OCI-LY1 (cell line): ENCODE measurements at regions not wholly inside any gene's neighbourhood (a gene's known extent, or its start where the extent isn't known, plus 50 kb on each side); places are given as distances from the start of the nearest gene placed in this dataset.

Experiments used
- H2AFZ ChIP-seq: fragments of 200-600 bp; sonication (generic), shearing (Covaris generic); 2 replicates; pipeline ENCODE4 v1.6.0; 2014; ENCODE audit warnings: antibody characterized with exemption, mild to moderate bottlenecking, low read length
- H3F3A ChIP-seq: fragments of 200-600 bp; sonication (generic), shearing (Covaris generic); 2 replicates; pipeline ENCODE4 v1.6.0; 2014; ENCODE audit warnings: mild to moderate bottlenecking, antibody characterized with exemption, low read length, moderate library complexity; ENCODE audit not compliant: insufficient read depth
- H3K27ac ChIP-seq: fragments of 200-600 bp; sonication (generic); 2 replicates; pipeline ENCODE4 v1.5.1; 2014; ENCODE audit warnings: low read length, mixed run types, mild to moderate bottlenecking, low read depth; ENCODE audit not compliant: poor library complexity, severe bottlenecking
- H3K27me3 ChIP-seq: fragments of 200-600 bp; sonication (generic); 2 replicates; pipeline ENCODE4 v1.6.0; 2014; ENCODE audit warnings: antibody characterized with exemption, mild to moderate bottlenecking, low read length, moderate library complexity; ENCODE audit not compliant: insufficient read depth
- H3K36me3 ChIP-seq: fragments of 200-600 bp; sonication (generic); 2 replicates; pipeline ENCODE4 v1.6.1; 2014; ENCODE audit warnings: mild to moderate bottlenecking, antibody characterized with exemption, low read length, moderate library complexity, mixed read lengths; ENCODE audit not compliant: insufficient read depth
- H3K4me1 ChIP-seq: fragments of 200-600 bp; sonication (generic); 2 replicates; pipeline ENCODE4 v1.5.1; 2014; ENCODE audit warnings: mild to moderate bottlenecking, low read length, moderate library complexity; ENCODE audit not compliant: insufficient read depth, severe bottlenecking
- H3K4me2 ChIP-seq: fragments of 200-600 bp; sonication (generic), shearing (Covaris generic); 2 replicates; pipeline ENCODE4 v1.6.1; 2014; ENCODE audit warnings: low read length
- H3K4me3 ChIP-seq: fragments of 200-600 bp; sonication (generic); 2 replicates; pipeline ENCODE4 v1.5.1; 2014; ENCODE audit warnings: low read length, low read depth, mild to moderate bottlenecking, mixed read lengths; ENCODE audit not compliant: poor library complexity, severe bottlenecking
- H3K79me2 ChIP-seq: fragments of 200-600 bp; shearing (Covaris generic); 2 replicates; pipeline ENCODE4 v1.6.1; 2016; ENCODE audit warnings: mixed run types, low read length, mixed read lengths; ENCODE audit not compliant: insufficient read depth
- H3K9ac ChIP-seq: fragments of 200-600 bp; sonication (generic), shearing (Covaris generic); 2 replicates; pipeline ENCODE4 v1.6.1; 2014; ENCODE audit warnings: mild to moderate bottlenecking, low read length, mixed read lengths
- H3K9me2 ChIP-seq: fragments of 200-600 bp; sonication (generic), shearing (Covaris generic); 2 replicates; pipeline ENCODE4 v1.6.1; 2014; ENCODE audit warnings: low read depth, mild to moderate bottlenecking, low read length, mixed read lengths
- H3K9me3 ChIP-seq: fragments of 200-600 bp; shearing (Covaris generic); 2 replicates; pipeline ENCODE4 v1.6.1; 2014; ENCODE audit warnings: low read length, mixed read lengths
- H4K20me1 ChIP-seq: fragments of 200-600 bp; sonication (generic), shearing (Covaris generic); 2 replicates; pipeline ENCODE4 v1.6.0; 2016; ENCODE audit warnings: mild to moderate bottlenecking, low read length; ENCODE audit not compliant: insufficient read depth
- EZH2 ChIP-seq: fragments of 200-600 bp; sonication (generic), shearing (Covaris generic); IDR thresholded peaks from 2 replicates; pipeline ENCODE4 v1.8.0; 2017; ENCODE audit warnings: borderline replicate concordance, mixed run types, mild to moderate bottlenecking, antibody characterized with exemption, low read length, moderate library complexity, mixed read lengths
- TF ChIP-seq, protein P1 (sequence below): fragments of 200-600 bp; sonication (generic), shearing (Covaris generic); IDR thresholded peaks from 2 replicates; pipeline ENCODE4 v1.5.1; 2017; ENCODE audit warnings: mild to moderate bottlenecking, antibody characterized with exemption, low read length, moderate library complexity, mixed read lengths

- no peaks in the 10 kb centered on the region for H3F3A ChIP-seq
- H3K36me3 ChIP-seq = no peaks in the 10 kb centered on the region
- H3K9me2 ChIP-seq = no peaks in the 10 kb centered on the region
- H3K27me3 ChIP-seq = no peaks in the 10 kb centered on the region
- H3K9me3 ChIP-seq = no peaks in the 10 kb centered on the region
- H3K9ac ChIP-seq = no peak overlapping the region
- H3K79me2 ChIP-seq = no peaks in the 10 kb centered on the region
- no peak overlapping the region for H3K4me3 ChIP-seq
- H3K4me1 ChIP-seq = peaks cover 12% of the 10 kb centered on the region
- H2AFZ ChIP-seq = no peak overlapping the region
- no peak for TF ChIP-seq EZH2
- TF ChIP-seq, protein P1, sequence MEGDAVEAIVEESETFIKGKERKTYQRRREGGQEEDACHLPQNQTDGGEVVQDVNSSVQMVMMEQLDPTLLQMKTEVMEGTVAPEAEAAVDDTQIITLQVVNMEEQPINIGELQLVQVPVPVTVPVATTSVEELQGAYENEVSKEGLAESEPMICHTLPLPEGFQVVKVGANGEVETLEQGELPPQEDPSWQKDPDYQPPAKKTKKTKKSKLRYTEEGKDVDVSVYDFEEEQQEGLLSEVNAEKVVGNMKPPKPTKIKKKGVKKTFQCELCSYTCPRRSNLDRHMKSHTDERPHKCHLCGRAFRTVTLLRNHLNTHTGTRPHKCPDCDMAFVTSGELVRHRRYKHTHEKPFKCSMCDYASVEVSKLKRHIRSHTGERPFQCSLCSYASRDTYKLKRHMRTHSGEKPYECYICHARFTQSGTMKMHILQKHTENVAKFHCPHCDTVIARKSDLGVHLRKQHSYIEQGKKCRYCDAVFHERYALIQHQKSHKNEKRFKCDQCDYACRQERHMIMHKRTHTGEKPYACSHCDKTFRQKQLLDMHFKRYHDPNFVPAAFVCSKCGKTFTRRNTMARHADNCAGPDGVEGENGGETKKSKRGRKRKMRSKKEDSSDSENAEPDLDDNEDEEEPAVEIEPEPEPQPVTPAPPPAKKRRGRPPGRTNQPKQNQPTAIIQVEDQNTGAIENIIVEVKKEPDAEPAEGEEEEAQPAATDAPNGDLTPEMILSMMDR = no peak
- no peak overlapping the region for H3K27ac ChIP-seq
- H3K4me2 ChIP-seq = no peak overlapping the region
- H4K20me1 ChIP-seq = no peaks in the 10 kb centered on the region
Observed at GRCh38 chr5:56449071-56449640, 216.0 kb upstream of the ANKRD55 start.

GRCh38 chr5:56447656-56448055 lies 214.5 kb upstream of the ANKRD55 start:
- no peaks in the 10 kb centered on the region for H3K27me3 ChIP-seq
- H3K4me2 ChIP-seq = no peak overlapping the region
- no peak overlapping the region for H3K9ac ChIP-seq
- H3K4me3 ChIP-seq = no peak overlapping the region
- no peaks in the 10 kb centered on the region for H3K9me2 ChIP-seq
- no peaks in the 10 kb centered on the region for H3K36me3 ChIP-seq
- no peak overlapping the region for H3K27ac ChIP-seq
- no peak overlapping the region for H2AFZ ChIP-seq
- no peaks in the 10 kb centered on the region for H4K20me1 ChIP-seq
- H3K79me2 ChIP-seq = no peaks in the 10 kb centered on the region
- no peaks in the 10 kb centered on the region for H3F3A ChIP-seq
- no peak for TF ChIP-seq EZH2
- TF ChIP-seq, protein P1 = no peak
- H3K4me1 ChIP-seq = peaks cover 12% of the 10 kb centered on the region
- H3K9me3 ChIP-seq = no peaks in the 10 kb centered on the region

GRCh38 chr5:56447232-56447631 lies 214.1 kb upstream of the ANKRD55 start:
- Histone ChIP-seq H3K27me3 (no peaks in the 10 kb centered on the region), H3F3A (no peaks in the 10 kb centered on the region), H3K27ac (no peak overlapping the region), H3K4me1 (peaks cover 12% of the 10 kb centered on the region), H4K20me1 (no peaks in the 10 kb centered on the region), H2AFZ (no peak overlapping the region), H3K9me2 (no peaks in the 10 kb centered on the region), H3K36me3 (no peaks in the 10 kb centered on the region), H3K9ac (no peak overlapping the region), H3K79me2 (no peaks in the 10 kb centered on the region), H3K9me3 (no peaks in the 10 kb centered on the region), H3K4me2 (no peak overlapping the region), H3K4me3 (no peak overlapping the region)
- TF ChIP-seq, protein P1 = no peak
- TF ChIP-seq EZH2 = no peak
